ENCODE measurements at regions not wholly inside any gene's neighbourhood (a gene's known extent, or its start where the extent isn't known, plus 50 kb on each side); places are given as distances from the start of the nearest gene placed in this dataset.
"Not testable (repeated sequence)": the region's sequence is repeated elsewhere in the genome, so short reads cannot be mapped to it uniquely, and the experiment has no call there.

- DNase-seq (ENCODE audit: low read depth, low spot score): no peak
Measured at GRCh38 chr1:208347191-208347590, 103.0 kb upstream of the PLXNA2 start.

GRCh38 chr1:208349694-208350330, 105.6 kb upstream of the PLXNA2 start:
- no peak for DNase-seq (ENCODE audit: low read depth, low spot score)

- no peak for DNase-seq (ENCODE audit: low read depth, low spot score)
Measured at GRCh38 chr1:208350815-208351214, 106.6 kb upstream of the PLXNA2 start.

- DNase-seq (ENCODE audit: low read depth, low spot score): no peak
Measured at GRCh38 chr1:208351838-208352237, 107.7 kb upstream of the PLXNA2 start.

GRCh38 chr1:208353797-208354196, 109.6 kb upstream of the PLXNA2 start:
- DNase-seq (ENCODE audit: low read depth, low spot score): not testable (repeated sequence)

- no peak for DNase-seq (ENCODE audit: low read depth, low spot score)
Measured at GRCh38 chr1:208357644-208358507, 113.7 kb upstream of the PLXNA2 start.

- DNase-seq (ENCODE audit: low read depth, low spot score): no peak
Measured at GRCh38 chr1:208358651-208359050, 114.5 kb upstream of the PLXNA2 start.

- no peak for DNase-seq (ENCODE audit: low read depth, low spot score)
Measured at GRCh38 chr1:208362011-208362410, 117.8 kb upstream of the PLXNA2 start.

- DNase-seq (ENCODE audit: low read depth, low spot score): no peak
Measured at GRCh38 chr1:208366559-208366958, 122.4 kb upstream of the PLXNA2 start.

GRCh38 chr1:208369045-208369444, 124.9 kb upstream of the PLXNA2 start:
- DNase-seq (ENCODE audit: low read depth, low spot score): no peak

GRCh38 chr1:208369658-208370057, 125.5 kb upstream of the PLXNA2 start:
- no peak for DNase-seq (ENCODE audit: low read depth, low spot score)

- no peak for DNase-seq (ENCODE audit: low read depth, low spot score)
Measured at GRCh38 chr1:208374391-208374941, 130.3 kb upstream of the PLXNA2 start.

GRCh38 chr1:208381481-208381880, 137.3 kb upstream of the PLXNA2 start:
- no peak for DNase-seq (ENCODE audit: low read depth, low spot score)

- DNase-seq (ENCODE audit: low read depth, low spot score): no peak
Measured at GRCh38 chr1:208387908-208388811, 144.0 kb upstream of the PLXNA2 start.

GRCh38 chr1:208393416-208393815, 149.2 kb upstream of the PLXNA2 start:
- no peak for DNase-seq (ENCODE audit: low read depth, low spot score)

GRCh38 chr1:208393826-208394225, 149.6 kb upstream of the PLXNA2 start:
- no peak for DNase-seq (ENCODE audit: low read depth, low spot score)

GRCh38 chr1:208397286-208397685, 153.1 kb upstream of the PLXNA2 start:
- no peak for DNase-seq (ENCODE audit: low read depth, low spot score)

- DNase-seq (ENCODE audit: low read depth, low spot score): no peak
Measured at GRCh38 chr1:208405014-208405413, 160.8 kb upstream of the PLXNA2 start.

- DNase-seq (ENCODE audit: low read depth, low spot score): no peak
Measured at GRCh38 chr1:208409176-208409575, 165.0 kb upstream of the PLXNA2 start.

- no peak for DNase-seq (ENCODE audit: low read depth, low spot score)
Measured at GRCh38 chr1:208410409-208410808, 166.2 kb upstream of the PLXNA2 start.

GRCh38 chr1:208413006-208413405, 168.8 kb upstream of the PLXNA2 start:
- DNase-seq (ENCODE audit: low read depth, low spot score): no peak

GRCh38 chr1:208418667-208419066, 174.5 kb upstream of the PLXNA2 start:
- DNase-seq (ENCODE audit: low read depth, low spot score): no peak

Measured in smooth muscle cell of the brain vasculature (primary cell).